IMR-90 (cell line): ENCODE measurements at regions not wholly inside any gene's neighbourhood (a gene's known extent, or its start where the extent isn't known, plus 50 kb on each side); places are given as distances from the start of the nearest gene placed in this dataset.

Experiments
- CEBPB ChIP-seq: IDR thresholded peaks from 2 replicates; pipeline ENCODE4 v1.6.1; 2012; ENCODE audit warnings: low read depth, low read length, improper control_type of control experiment
- CTCF ChIP-seq: conservative IDR thresholded peaks from 2 replicates; pipeline ENCODE4 v1.5.1; 2012; ENCODE audit warnings: mild to moderate bottlenecking, low read depth, low read length, improper control_type of control experiment
- ELK1 ChIP-seq: fragments of 150-350 bp; IDR thresholded peaks from 2 replicates; pipeline ENCODE4 v1.6.1; 2016; ENCODE audit warnings: low read depth, mild to moderate bottlenecking, low read length, moderate library complexity, borderline replicate concordance
- MAFK ChIP-seq: IDR thresholded peaks from 2 replicates; pipeline ENCODE4 v1.6.1; 2012; ENCODE audit warnings: low read depth, low read length, improper control_type of control experiment
- POLR2A ChIP-seq: IDR thresholded peaks from 2 replicates; pipeline ENCODE4 v1.6.1; 2012; ENCODE audit warnings: mild to moderate bottlenecking, low read depth, low read length
- RAD21 ChIP-seq: IDR thresholded peaks from 2 replicates; pipeline ENCODE4 v1.6.1; 2012; ENCODE audit warnings: low read length, improper control_type of control experiment
- RCOR1 ChIP-seq: IDR thresholded peaks from 2 replicates; pipeline ENCODE4 v1.6.1; 2012; ENCODE audit warnings: mild to moderate bottlenecking, low read length, improper control_type of control experiment; ENCODE audit not compliant: insufficient replicate concordance
- SMC3 ChIP-seq: fragments of 150-350 bp; IDR thresholded peaks from 2 replicates; pipeline ENCODE4 v1.6.1; 2016; ENCODE audit warnings: low read depth, mild to moderate bottlenecking, antibody characterized with exemption, low read length, moderate library complexity
- USF2 ChIP-seq: fragments of 150-350 bp; IDR thresholded peaks from 2 replicates; pipeline ENCODE4 v1.6.1; 2017; ENCODE audit warnings: mild to moderate bottlenecking, antibody characterized with exemption, low read length, low read depth

- TF ChIP-seq CTCF (no peak), POLR2A (no peak), USF2 (no peak), SMC3 (no peak), MAFK (no peak), RCOR1 (no peak), CEBPB (no peak), RAD21 (no peak), ELK1 (no peak)
These were observed 370.0 kb downstream of the ZSWIM6 start for GRCh38 chr5:61701877-61702602.
